HL-60 (cell line): ENCODE measurements at regions not wholly inside any gene's neighbourhood (a gene's known extent, or its start where the extent isn't known, plus 50 kb on each side); places are given as distances from the start of the nearest gene placed in this dataset.

Source experiments
- DNase-seq, 2 experiments: peaks; one replicate each; pipeline ENCODE4 v3.0.0-alpha.2; 2010 to 2020; ENCODE audit warnings: low read depth in 1 of 2, low spot score in 1 of 2
- H3K27ac ChIP-seq: fragments of 250-450 bp; sonication (Bioruptor Pico); replicated peaks from 2 replicates; pipeline ENCODE4 v1.5.1; 2020; ENCODE audit warnings: mild to moderate bottlenecking, moderate library complexity
- H3K27me3 ChIP-seq: fragments of 250-450 bp; sonication (Bioruptor Pico); 2 replicates; pipeline ENCODE4 v1.5.1; 2021; ENCODE audit warnings: mild to moderate bottlenecking, moderate library complexity; ENCODE audit not compliant: insufficient read depth, poor library complexity, severe bottlenecking
- H3K4me3 ChIP-seq: replicated peaks from 2 replicates; pipeline ENCODE4 v1.5.1; 2011; ENCODE audit warnings: mild to moderate bottlenecking, control low read depth, low read length; ENCODE audit not compliant: insufficient read depth
- CTCF ChIP-seq: IDR thresholded peaks from one replicate; pipeline ENCODE4 v1.5.1; 2011; ENCODE audit warnings: low read length, control low read depth, inconsistent platforms; ENCODE audit not compliant: insufficient read depth
- GABPA ChIP-seq: IDR thresholded peaks from 2 replicates; pipeline ENCODE4 v1.6.1; 2012; ENCODE audit warnings: low read depth
- POLR2AphosphoS5 ChIP-seq: IDR thresholded peaks from 2 replicates; pipeline ENCODE4 v1.6.1; 2012; ENCODE audit warnings: low read depth
- REST ChIP-seq: IDR thresholded peaks from 2 replicates; pipeline ENCODE4 v1.6.1; 2012; ENCODE audit warnings: low read depth; ENCODE audit not compliant: insufficient replicate concordance
- SPI1 ChIP-seq: IDR thresholded peaks from 2 replicates; pipeline ENCODE4 v1.6.1; 2012; ENCODE audit warnings: low read depth, mild to moderate bottlenecking, borderline replicate concordance

- TF ChIP-seq POLR2AphosphoS5 (no peak), CTCF (no peak), REST (no peak), GABPA (no peak), SPI1 (no peak)
- H3K27me3 ChIP-seq = no peaks in the 10 kb centered on the region
- no peak overlapping the region for H3K4me3 ChIP-seq
- H3K27ac ChIP-seq = no peak overlapping the region
- no peak for DNase-seq
Measured at GRCh38 chr10:36479073-36479472, 646.3 kb upstream of the ANKRD30A start.

- Histone ChIP-seq H3K27ac (no peak overlapping the region), H3K4me3 (no peak overlapping the region), H3K27me3 (no peaks in the 10 kb centered on the region)
- no peak for TF ChIP-seq REST
- TF ChIP-seq SPI1 = no peak
- TF ChIP-seq CTCF = no peak
- TF ChIP-seq GABPA = no peak
- no peak for TF ChIP-seq POLR2AphosphoS5
- DNase-seq = no peak
Measured at GRCh38 chr10:36476399-36476798, 649.0 kb upstream of the ANKRD30A start.

DNA sequence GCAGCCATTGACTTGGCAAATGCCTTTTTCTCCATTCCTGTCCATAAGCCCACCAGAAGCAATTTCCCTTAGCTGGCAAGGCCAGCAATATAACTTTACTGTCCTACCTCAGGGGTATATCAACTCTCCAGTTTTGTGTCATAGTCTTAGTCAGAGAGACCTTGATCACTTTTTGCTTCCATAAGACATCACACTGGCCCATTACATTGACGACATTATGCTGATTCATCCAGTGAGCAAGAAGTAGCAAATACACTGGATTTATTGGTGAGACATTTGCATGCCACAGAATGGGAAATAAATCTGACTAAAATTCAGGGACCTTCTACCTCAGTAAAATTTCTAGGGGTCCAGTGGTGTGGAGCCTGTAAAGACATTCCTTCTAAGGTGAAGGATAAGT, 649.7 kb upstream of the ANKRD30A start:
- no peak overlapping the region for H3K27ac ChIP-seq
- no peak overlapping the region for H3K4me3 ChIP-seq
- no peak for DNase-seq
- no peak for TF ChIP-seq GABPA
- TF ChIP-seq REST = no peak
- TF ChIP-seq SPI1 = no peak
- no peak for TF ChIP-seq CTCF
- TF ChIP-seq POLR2AphosphoS5 = no peak
- H3K27me3 ChIP-seq = no peaks in the 10 kb centered on the region
